Esophagus muscularis mucosa (tissue), 4 donors: ENCODE measurements at regions not wholly inside any gene's neighbourhood (a gene's known extent, or its start where the extent isn't known, plus 50 kb on each side); places are given as distances from the start of the nearest gene placed in this dataset.

Experiments
- CTCF ChIP-seq, 3 experiments: fragments of 200-600 bp in 2 of 3; fragments of 450-650 bp in 1 of 3; sonication (generic) in 2 of 3; IDR thresholded peaks; one replicate each; pipeline ENCODE4 v1.5.1; 2017 to 2019; ENCODE audit warnings: antibody characterized with exemption in 3 of 3, mild to moderate bottlenecking in 2 of 3, moderate library complexity in 1 of 3
- EP300 ChIP-seq: sonication (generic); formaldehyde crosslinking; IDR thresholded peaks from one replicate; pipeline ENCODE4 v1.6.1; 2017; ENCODE audit warnings: antibody characterized with exemption
- POLR2A ChIP-seq: fragments of 450-650 bp; IDR thresholded peaks from one replicate; pipeline ENCODE4 v1.6.1; 2017; ENCODE audit warnings: antibody characterized with exemption, moderate library complexity, mild to moderate bottlenecking, low read depth
- POLR2AphosphoS5 ChIP-seq, 2 donors: sonication (generic); formaldehyde crosslinking; IDR thresholded peaks; one replicate each; pipeline ENCODE4 v1.6.1; 2017; ENCODE audit warnings: antibody characterized with exemption in 2 of 2

GRCh38 chr17:79138826-79139225, 64.2 kb downstream of the ENGASE start:
- TF ChIP-seq CTCF (IDR thresholded peaks at IDR 0.05): no peak
- TF ChIP-seq EP300: no peak
- no peak for TF ChIP-seq POLR2AphosphoS5 (IDR thresholded peaks at IDR 0.05)
- TF ChIP-seq POLR2A: no peak
